HFFc6 (cell line): ENCODE measurements at regions not wholly inside any gene's neighbourhood (a gene's known extent, or its start where the extent isn't known, plus 50 kb on each side); places are given as distances from the start of the nearest gene placed in this dataset.

Source experiments
- DNase-seq: peaks from one replicate; pipeline ENCODE4 v3.0.0-alpha.2; 2018
- H3K27ac Mint-ChIP-seq: 2 replicates; pipeline ENCODE4 v1.8.0; 2020; ENCODE audit warnings: mild to moderate bottlenecking, mixed read lengths
- H3K27me3 Mint-ChIP-seq: 2 replicates; pipeline ENCODE4 v1.8.0; 2021; ENCODE audit warnings: mild to moderate bottlenecking, moderate library complexity, mixed read lengths; ENCODE audit not compliant: insufficient read depth
- H3K36me3 Mint-ChIP-seq: 2 replicates; pipeline ENCODE4 v1.8.0; 2021; ENCODE audit warnings: low read depth, mixed read lengths
- H3K4me1 Mint-ChIP-seq: 2 replicates; pipeline ENCODE4 v1.8.0; 2020; ENCODE audit warnings: low read depth, mixed read lengths
- H3K4me3 Mint-ChIP-seq: 2 replicates; pipeline ENCODE4 v1.8.0; 2020; ENCODE audit warnings: mild to moderate bottlenecking, moderate library complexity, mixed read lengths
- H3K9me3 Mint-ChIP-seq: 2 replicates; pipeline ENCODE4 v1.8.0; 2020; ENCODE audit warnings: mild to moderate bottlenecking, mixed read lengths
- CTCF ChIP-seq: fragments of 200-600 bp; sonication (generic); IDR thresholded peaks from 2 replicates; pipeline ENCODE4 v1.5.0; 2021; ENCODE audit warnings: antibody characterized with exemption, mild to moderate bottlenecking

GRCh38 chr18:38872342-38872741, 1306.7 kb upstream of the CELF4 start:
- Mint-ChIP-seq H3K36me3 (no peaks in the 10 kb centered on the region), H3K4me1 (no peaks in the 10 kb centered on the region), H3K4me3 (no peak overlapping the region), H3K27ac (no peak overlapping the region), H3K27me3 (no peaks in the 10 kb centered on the region; the same call in 1 of the 2 replicates), H3K9me3 (peaks cover 35% of the 10 kb centered on the region)
- TF ChIP-seq CTCF, result no peak
- DNase-seq, result no peak

GRCh38 chr18:38868757-38869156, 1303.2 kb upstream of the CELF4 start:
- no peaks in the 10 kb centered on the region for H3K4me1 Mint-ChIP-seq
- DNase-seq, result no peak
- TF ChIP-seq CTCF, result no peak
- no peak overlapping the region for H3K4me3 Mint-ChIP-seq
- no peak overlapping the region for H3K27ac Mint-ChIP-seq
- H3K9me3 Mint-ChIP-seq, result peaks cover 38% of the 10 kb centered on the region
- H3K36me3 Mint-ChIP-seq, result no peaks in the 10 kb centered on the region
- H3K27me3 Mint-ChIP-seq, result no peaks in the 10 kb centered on the region; the same call in 1 of the 2 replicates

- no peak for DNase-seq
- H3K4me3 Mint-ChIP-seq, result no peak overlapping the region
- no peak overlapping the region for H3K27ac Mint-ChIP-seq
- no peaks in the 10 kb centered on the region for H3K4me1 Mint-ChIP-seq
- H3K36me3 Mint-ChIP-seq, result no peaks in the 10 kb centered on the region
- TF ChIP-seq CTCF, result no peak
- H3K9me3 Mint-ChIP-seq, result peaks cover 37% of the 10 kb centered on the region
- no peaks in the 10 kb centered on the region; the same call in 1 of the 2 replicates for H3K27me3 Mint-ChIP-seq
Measured at GRCh38 chr18:38867680-38868079, 1302.1 kb upstream of the CELF4 start.

- no peak overlapping the region for H3K4me3 Mint-ChIP-seq
- no peak for TF ChIP-seq CTCF
- no peak for DNase-seq
- H3K27me3 Mint-ChIP-seq, result no peaks in the 10 kb centered on the region; the same call in 1 of the 2 replicates
- H3K9me3 Mint-ChIP-seq, result peaks cover 55% of the 10 kb centered on the region
- no peaks in the 10 kb centered on the region for H3K36me3 Mint-ChIP-seq
- H3K4me1 Mint-ChIP-seq, result no peaks in the 10 kb centered on the region
- no peak overlapping the region for H3K27ac Mint-ChIP-seq
Measured at GRCh38 chr18:38851526-38851925, 1285.9 kb upstream of the CELF4 start.

- Mint-ChIP-seq H3K4me1 (no peaks in the 10 kb centered on the region), H3K9me3 (peaks cover 38% of the 10 kb centered on the region), H3K27ac (no peak overlapping the region), H3K4me3 (no peak overlapping the region), H3K36me3 (no peaks in the 10 kb centered on the region), H3K27me3 (no peaks in the 10 kb centered on the region)
- no peak for TF ChIP-seq CTCF
- DNase-seq, result no peak
Measured at GRCh38 chr18:38847326-38847725, 1281.7 kb upstream of the CELF4 start.

- Mint-ChIP-seq H3K4me1 (no peaks in the 10 kb centered on the region), H3K9me3 (peaks cover 34% of the 10 kb centered on the region), H3K4me3 (no peak overlapping the region), H3K27me3 (no peaks in the 10 kb centered on the region), H3K36me3 (no peaks in the 10 kb centered on the region), H3K27ac (no peak overlapping the region)
- no peak for DNase-seq
- no peak for TF ChIP-seq CTCF
Measured at GRCh38 chr18:38843291-38843690, 1277.7 kb upstream of the CELF4 start.
